GM18951 (cell line): ENCODE measurements at regions not wholly inside any gene's neighbourhood (a gene's known extent, or its start where the extent isn't known, plus 50 kb on each side); places are given as distances from the start of the nearest gene placed in this dataset.
"Not testable (repeated sequence)": the region's sequence is repeated elsewhere in the genome, so short reads cannot be mapped to it uniquely, and the experiment has no call there.

Experiments used
- POLR2A ChIP-seq: IDR thresholded peaks from 4 replicates; pipeline ENCODE4 v1.6.1; 2011; ENCODE audit warnings: mild to moderate bottlenecking; ENCODE audit not compliant: insufficient read length, insufficient read depth; ENCODE audit errors: extremely low read depth
- in situ Hi-C: fragments of 300-500 bp; cut with MboI; formaldehyde crosslinking; loops from one replicate; pipeline ENCODE4 v1.12.0; 2022; ENCODE audit warnings: low sequenced_read_pairs, mixed read lengths, inconsistent platforms; ENCODE audit not compliant: unreplicated experiment

- in situ Hi-C loops, result no loop called here
- no peak for TF ChIP-seq POLR2A
These were observed 1729.5 kb upstream of the SPRY2 start for GRCh38 chr13:82070416-82070815.

- no peak for TF ChIP-seq POLR2A
These were observed 1721.8 kb upstream of the SPRY2 start for GRCh38 chr13:82062772-82063171.

GRCh38 chr13:82058364-82058763, 1717.4 kb upstream of the SPRY2 start:
- TF ChIP-seq POLR2A, result no peak
- in situ Hi-C loops, result no loop called here

More at GRCh38 chr13:82062772-82063171, 1721.8 kb upstream of the SPRY2 start:
- in situ Hi-C loops, result no loop called here

- in situ Hi-C loops, result not testable (repeated sequence)
These were observed 1704.4 kb upstream of the SPRY2 start for GRCh38 chr13:82045316-82045715.

- in situ Hi-C loops, result no loop called here
- TF ChIP-seq POLR2A, result no peak
These were observed 1695.7 kb upstream of the SPRY2 start for GRCh38 chr13:82036602-82037001.

GRCh38 chr13:82011355-82011754, 1670.4 kb upstream of the SPRY2 start:
- in situ Hi-C loops, result no loop called here
- TF ChIP-seq POLR2A, result no peak

GRCh38 chr13:82010780-82011179, 1669.9 kb upstream of the SPRY2 start:
- in situ Hi-C loops, result no loop called here
- no peak for TF ChIP-seq POLR2A

- in situ Hi-C loops, result no loop called here
- TF ChIP-seq POLR2A, result no peak
These were observed 1661.8 kb upstream of the SPRY2 start for GRCh38 chr13:82002710-82003109.

GRCh38 chr13:81995316-81995715, 1654.4 kb upstream of the SPRY2 start:
- in situ Hi-C loops, result no loop called here
- TF ChIP-seq POLR2A, result no peak

- no peak for TF ChIP-seq POLR2A
- in situ Hi-C loops, result no loop called here
These were observed 1649.7 kb upstream of the SPRY2 start for GRCh38 chr13:81990652-81991051.

GRCh38 chr13:81988567-81988966, 1647.6 kb upstream of the SPRY2 start:
- in situ Hi-C loops, result no loop called here
- TF ChIP-seq POLR2A, result no peak

GRCh38 chr13:81987677-81988357, 1646.9 kb upstream of the SPRY2 start:
- in situ Hi-C loops, result no loop called here
- TF ChIP-seq POLR2A, result no peak

- TF ChIP-seq POLR2A, result no peak
- in situ Hi-C loops, result no loop called here
These were observed 1646.2 kb upstream of the SPRY2 start for GRCh38 chr13:81987159-81987558.

- in situ Hi-C loops, result no loop called here
These were observed 1645.4 kb upstream of the SPRY2 start for GRCh38 chr13:81986308-81986707.

GRCh38 chr13:81957121-81957520, 1616.2 kb upstream of the SPRY2 start:
- TF ChIP-seq POLR2A, result no peak
- in situ Hi-C loops, result no loop called here

More at GRCh38 chr13:81986308-81986707, 1645.4 kb upstream of the SPRY2 start:
- no peak for TF ChIP-seq POLR2A
